ENCODE measurements at regions not wholly inside any gene's neighbourhood (a gene's known extent, or its start where the extent isn't known, plus 50 kb on each side); places are given as distances from the start of the nearest gene placed in this dataset.
"Not testable (repeated sequence)": the region's sequence is repeated elsewhere in the genome, so short reads cannot be mapped to it uniquely, and the experiment has no call there.

DNA sequence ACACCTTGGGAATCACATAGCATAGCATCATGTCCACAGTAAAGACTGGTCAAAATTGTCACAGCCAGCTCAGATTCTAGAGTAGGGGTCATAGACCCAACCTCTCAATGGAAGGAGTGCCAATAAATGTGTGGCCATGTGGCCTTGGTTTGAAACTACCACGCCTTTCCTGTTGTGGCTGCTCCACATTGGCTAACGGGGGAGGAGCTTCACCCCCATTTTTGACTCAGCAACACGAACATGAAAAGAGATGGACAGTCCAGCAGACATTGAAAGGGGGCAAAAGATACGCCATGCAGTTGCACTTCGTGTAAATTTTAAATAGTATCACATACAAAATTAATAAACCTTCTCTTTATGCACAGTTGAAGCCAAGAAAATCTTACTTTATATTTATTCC is 78.4 kb upstream of the HIVEP3 start:
- intact Hi-C loops (cut with DNase I), result no loop called here
- ATAC-seq (no peak), DNase-seq (ENCODE audit: low spot score) (no peak)

- DNase-seq (ENCODE audit: low spot score), result no peak
- intact Hi-C loops (cut with DNase I), result no loop called here
- no peak for ATAC-seq
Measured at GRCh38 chr1:41995441-41996130, 76.9 kb upstream of the HIVEP3 start.

- DNase-seq (ENCODE audit: low spot score) (no peak), ATAC-seq (no peak)
- intact Hi-C loops (cut with DNase I), result no loop called here
Measured at GRCh38 chr1:41994195-41994894, 75.6 kb upstream of the HIVEP3 start.

DNA sequence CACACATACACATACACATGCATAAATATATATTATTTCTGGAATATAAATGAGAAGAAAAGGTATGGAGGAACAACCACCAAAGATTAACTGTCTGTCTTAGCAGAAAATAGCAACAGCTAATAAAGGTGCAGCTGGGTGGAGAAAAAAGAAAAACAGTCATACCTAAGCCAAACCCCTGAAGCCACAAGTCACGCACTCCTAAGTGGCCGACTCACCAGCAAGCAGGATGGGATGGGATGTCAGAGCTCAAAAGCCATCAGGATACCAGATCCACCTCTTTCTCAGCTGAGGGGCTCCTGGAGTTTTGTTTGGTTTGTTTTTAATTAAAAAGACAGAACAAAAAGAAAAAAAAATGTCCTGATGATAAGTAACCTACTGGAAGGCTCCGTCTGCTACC is 64.7 kb upstream of the HIVEP3 start:
- DNase-seq (ENCODE audit: low spot score), result no peak
- no peak for ATAC-seq
- intact Hi-C loops (cut with DNase I), result no loop called here

DNA sequence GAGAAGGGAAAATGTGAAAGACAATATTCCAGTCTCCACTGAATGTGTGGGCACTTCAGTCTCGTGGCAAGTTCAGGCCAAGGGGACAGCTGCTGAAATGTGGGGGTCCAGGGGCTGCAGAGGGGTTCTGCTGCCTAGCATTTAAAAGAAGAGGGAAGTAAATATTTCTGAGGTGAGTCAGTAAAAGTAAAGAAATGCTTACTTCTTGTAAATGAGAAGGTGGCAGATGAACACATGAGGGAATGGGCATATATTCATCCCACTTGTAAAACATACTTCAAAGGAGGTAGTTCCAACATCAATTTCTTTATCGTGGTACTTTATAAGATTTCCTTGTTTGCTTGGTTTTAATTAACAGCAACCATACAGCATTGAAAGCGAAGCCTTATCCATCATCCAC is 63.1 kb upstream of the HIVEP3 start:
- DNase-seq (ENCODE audit: low spot score) (no peak), ATAC-seq (no peak)
- intact Hi-C loops (cut with DNase I), result no loop called here

GRCh38 chr1:41980827-41981653 is 62.3 kb upstream of the HIVEP3 start:
- no peak for DNase-seq (ENCODE audit: low spot score)
- intact Hi-C loops (cut with DNase I), result no loop called here
- no peak for ATAC-seq

GRCh38 chr1:41978986-41979385 is 60.3 kb upstream of the HIVEP3 start:
- no peak for ATAC-seq
- no peak for DNase-seq (ENCODE audit: low spot score)
- intact Hi-C loops (cut with DNase I), result no loop called here

GRCh38 chr1:41977326-41977725 is 58.6 kb upstream of the HIVEP3 start:
- intact Hi-C loops (cut with DNase I), result no loop called here
- DNase-seq (ENCODE audit: low spot score) (no peak), ATAC-seq (no peak)

- intact Hi-C loops (cut with DNase I), result no loop called here
- DNase-seq (ENCODE audit: low spot score) (no peak), ATAC-seq (no peak)
Measured at GRCh38 chr1:41976671-41977070, 57.9 kb upstream of the HIVEP3 start.

GRCh38 chr1:41975850-41976569 is 57.3 kb upstream of the HIVEP3 start:
- intact Hi-C loops (cut with DNase I), result no loop called here
- ATAC-seq, result no peak
- no peak for DNase-seq (ENCODE audit: low spot score)

DNA sequence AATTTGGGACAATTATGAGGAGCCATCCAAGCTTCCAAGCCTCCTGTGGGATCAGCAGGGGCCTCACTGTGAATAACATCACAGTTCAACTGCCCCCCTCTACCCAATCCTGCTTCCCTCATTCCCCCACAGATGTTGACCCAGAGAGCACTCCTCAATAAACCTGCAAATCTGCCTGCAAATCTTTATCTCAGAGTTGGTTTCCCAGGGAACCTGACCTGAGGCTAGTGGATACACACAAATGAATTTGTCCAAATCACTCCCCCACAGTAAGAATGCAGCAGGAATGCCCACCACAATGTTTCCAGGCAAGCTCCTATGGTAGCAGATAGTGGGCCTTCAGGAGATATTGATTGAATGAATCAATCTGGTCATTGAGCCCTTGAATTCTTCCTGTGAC is 56.4 kb upstream of the HIVEP3 start:
- ATAC-seq (no peak), DNase-seq (ENCODE audit: low spot score) (no peak)
- intact Hi-C loops (cut with DNase I), result no loop called here

DNA sequence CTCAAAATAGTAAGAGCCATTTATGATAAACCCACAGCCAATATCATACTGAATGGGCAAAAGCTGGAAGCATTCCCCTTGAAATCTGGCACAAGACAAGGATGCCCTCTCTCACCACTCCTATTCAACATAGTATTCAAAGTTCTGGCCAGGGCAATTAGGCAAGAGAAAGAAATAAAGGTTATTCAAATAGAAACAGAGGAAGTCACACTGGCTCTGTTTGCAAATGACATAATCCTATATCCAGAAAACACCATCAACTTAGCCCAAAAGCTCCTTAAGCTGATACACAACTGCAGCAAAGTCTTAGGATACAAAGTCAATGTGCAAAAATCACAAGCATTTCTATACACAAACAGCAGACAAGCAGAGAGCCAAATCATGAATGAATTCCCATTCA is 49.8 kb upstream of the HIVEP3 start:
- DNase-seq (ENCODE audit: low spot score); intact Hi-C loops (cut with DNase I); ATAC-seq: not testable (repeated sequence)

Measured in sciatic nerve (tissue), 2 donors.